Body of pancreas (tissue), 4 donors: ENCODE measurements at regions not wholly inside any gene's neighbourhood (a gene's known extent, or its start where the extent isn't known, plus 50 kb on each side); places are given as distances from the start of the nearest gene placed in this dataset.

Experiments used
- ATAC-seq: fragments of 150-250 bp; one replicate; pipeline ENCODE4 v1.9.1; 2016
- DNase-seq, 4 donors: peaks; one replicate each; pipeline ENCODE4 v3.0.0-alpha.2; 2019
- H3K27ac ChIP-seq, 4 donors: fragments of 200-600 bp; sonication (generic); 1 replicate in 3 of 4; 2 replicates in 1 of 4; pipeline versions ENCODE4 v1.5.1 to v1.6.1; 2016 to 2019; ENCODE audit warnings: mild to moderate bottlenecking in 1 of 4, mixed read lengths in 1 of 4, moderate library complexity in 1 of 4
- H3K27me3 ChIP-seq, 2 donors: fragments of 200-600 bp; sonication (generic); one replicate each; pipeline ENCODE4 v1.6.0; 2016; ENCODE audit warnings: mild to moderate bottlenecking in 1 of 2
- H3K36me3 ChIP-seq, 2 donors: fragments of 200-600 bp; sonication (generic); replicated peaks in 1 of 2; 2 replicates each; pipeline ENCODE4 v1.5.1; 2016; ENCODE audit warnings: low read depth in 2 of 2; ENCODE audit not compliant: insufficient read depth in 1 of 2
- H3K4me1 ChIP-seq: fragments of 200-600 bp; sonication (generic); one replicate; pipeline ENCODE4 v1.6.0; 2016
- H3K4me3 ChIP-seq, 2 donors: fragments of 200-600 bp; sonication (generic); 1 replicate in 1 of 2; 2 replicates in 1 of 2; pipeline ENCODE4 v1.5.1; 2016 to 2019
- H3K9me3 ChIP-seq, 3 donors: fragments of 200-600 bp; sonication (generic); 1 replicate in 2 of 3; 2 replicates in 1 of 3; pipeline ENCODE4 v1.5.1; 2016
- POLR2A ChIP-seq, 3 donors: fragments of 450-650 bp; IDR thresholded peaks; one replicate each; pipeline ENCODE4 v1.6.1; 2016; ENCODE audit warnings: antibody characterized with exemption in 3 of 3, mild to moderate bottlenecking in 2 of 3
- WGBS, 2 donors: methylation state at CpG; one replicate each; pipeline ENCODE4 v1.1.5; 2017; 5-methylcytosine and 5-hydroxymethylcytosine counted together
- intact Hi-C: fragments of 100-400 bp; cut with DNase I; formaldehyde crosslinking; loops from one replicate; pipeline ENCODE4 v1.15.1; 2023
- TF ChIP-seq, protein P1 (sequence below), 7 experiments: fragments of 450-650 bp in 4 of 7; fragments of 200-600 bp in 3 of 7; sonication (generic) in 3 of 7; IDR thresholded peaks; one replicate each; pipeline ENCODE4 v1.5.1; 2016 to 2019; ENCODE audit warnings: antibody characterized with exemption in 7 of 7

DNA sequence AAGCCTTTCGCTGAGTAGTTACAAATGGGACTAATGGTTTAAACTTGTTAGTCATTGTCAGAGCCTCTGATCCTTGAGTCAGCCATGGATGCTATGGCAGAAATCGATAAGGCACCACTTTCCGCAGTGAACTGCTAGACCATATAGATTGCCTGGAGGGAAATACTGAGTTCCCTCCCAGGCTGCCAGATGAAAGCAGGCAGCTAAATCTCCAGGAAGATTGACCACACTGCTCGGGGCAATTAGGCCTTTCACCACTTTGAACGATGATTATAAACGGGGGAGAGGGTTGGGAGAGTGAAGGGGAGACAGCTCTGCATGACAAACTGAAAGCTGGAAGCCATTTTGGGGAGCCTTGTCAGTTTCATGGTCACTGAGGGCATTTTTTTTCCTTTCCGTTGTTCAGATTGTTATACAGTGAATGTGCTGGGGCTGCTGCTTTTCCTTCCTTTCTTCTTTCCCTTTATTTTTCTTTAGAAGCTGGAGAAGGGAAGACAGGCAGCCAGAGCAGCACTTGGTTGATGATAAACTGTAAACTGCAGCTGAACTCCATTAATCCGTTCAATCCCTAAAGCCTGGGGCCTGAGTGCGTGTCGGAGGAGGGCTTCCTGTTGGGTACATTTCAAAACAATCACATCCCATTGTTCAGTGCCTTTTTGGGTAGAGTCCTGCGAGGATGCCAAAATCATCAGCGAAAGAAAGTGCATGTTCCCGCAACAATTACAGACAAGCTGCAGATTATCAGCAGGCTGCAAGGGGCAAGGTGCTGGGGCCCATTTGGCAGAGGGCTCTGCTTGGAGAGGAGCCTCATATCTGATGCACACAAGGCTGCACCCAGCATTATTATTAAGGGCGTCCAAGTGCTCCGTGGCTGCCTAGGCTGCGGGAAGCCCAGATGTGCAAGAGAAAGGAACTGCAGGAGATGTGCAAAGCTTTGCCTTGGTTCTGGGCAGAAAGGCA is 308.4 kb downstream of the PSAT1 start:
- no peak overlapping the region for H3K4me3 ChIP-seq
- DNase-seq: no peak
- intact Hi-C loops: no loop called here
- H3K9me3 ChIP-seq: no peaks in the 10 kb centered on the region
- H3K27ac ChIP-seq: no peak overlapping the region
- H3K4me1 ChIP-seq: peaks cover 10% of the 10 kb centered on the region
- TF ChIP-seq, protein P1, sequence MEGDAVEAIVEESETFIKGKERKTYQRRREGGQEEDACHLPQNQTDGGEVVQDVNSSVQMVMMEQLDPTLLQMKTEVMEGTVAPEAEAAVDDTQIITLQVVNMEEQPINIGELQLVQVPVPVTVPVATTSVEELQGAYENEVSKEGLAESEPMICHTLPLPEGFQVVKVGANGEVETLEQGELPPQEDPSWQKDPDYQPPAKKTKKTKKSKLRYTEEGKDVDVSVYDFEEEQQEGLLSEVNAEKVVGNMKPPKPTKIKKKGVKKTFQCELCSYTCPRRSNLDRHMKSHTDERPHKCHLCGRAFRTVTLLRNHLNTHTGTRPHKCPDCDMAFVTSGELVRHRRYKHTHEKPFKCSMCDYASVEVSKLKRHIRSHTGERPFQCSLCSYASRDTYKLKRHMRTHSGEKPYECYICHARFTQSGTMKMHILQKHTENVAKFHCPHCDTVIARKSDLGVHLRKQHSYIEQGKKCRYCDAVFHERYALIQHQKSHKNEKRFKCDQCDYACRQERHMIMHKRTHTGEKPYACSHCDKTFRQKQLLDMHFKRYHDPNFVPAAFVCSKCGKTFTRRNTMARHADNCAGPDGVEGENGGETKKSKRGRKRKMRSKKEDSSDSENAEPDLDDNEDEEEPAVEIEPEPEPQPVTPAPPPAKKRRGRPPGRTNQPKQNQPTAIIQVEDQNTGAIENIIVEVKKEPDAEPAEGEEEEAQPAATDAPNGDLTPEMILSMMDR (IDR thresholded peaks at IDR 0.05): no peak
- TF ChIP-seq POLR2A (IDR thresholded peaks at IDR 0.05): no peak
- peaks cover 0 to 26% of the 10 kb centered on the region in 2 donors for H3K27me3 ChIP-seq
- WGBS, 2 donors: 22 to 37% methylated on average over 16 of the region's 16 CpGs
- no peaks in the 10 kb centered on the region for H3K36me3 ChIP-seq
- no peak for ATAC-seq

- DNase-seq (no peak), ATAC-seq (no peak)
- no peak overlapping the region for H3K4me3 ChIP-seq
- peaks cover 10% of the 10 kb centered on the region for H3K4me1 ChIP-seq
- H3K9me3 ChIP-seq: no peaks in the 10 kb centered on the region
- H3K27ac ChIP-seq: no peak overlapping the region
- WGBS, 2 donors: 10 to 19% methylated on average over 5 of the region's 5 CpGs
- H3K36me3 ChIP-seq: no peaks in the 10 kb centered on the region
- TF ChIP-seq POLR2A (IDR thresholded peaks at IDR 0.05): no peak
- TF ChIP-seq, protein P1 (IDR thresholded peaks at IDR 0.05): no peak
- H3K27me3 ChIP-seq: peaks cover 0 to 24% of the 10 kb centered on the region in 2 donors
- intact Hi-C loops: no loop called here
Measured at GRCh38 chr9:78606001-78606379, 309.1 kb downstream of the PSAT1 start.

GRCh38 chr9:78607853-78608252 is 310.9 kb downstream of the PSAT1 start:
- intact Hi-C loops: no loop called here
- H3K36me3 ChIP-seq: no peaks in the 10 kb centered on the region
- DNase-seq (no peak), ATAC-seq (no peak)
- H3K27me3 ChIP-seq: peaks cover 0 to 16% of the 10 kb centered on the region in 2 donors
- H3K9me3 ChIP-seq: no peaks in the 10 kb centered on the region
- WGBS, 2 donors: 76 to 93% methylated on average over 5 of the region's 5 CpGs
- H3K27ac ChIP-seq: no peak overlapping the region
- TF ChIP-seq POLR2A (IDR thresholded peaks at IDR 0.05): no peak
- TF ChIP-seq, protein P1 (IDR thresholded peaks at IDR 0.05): no peak
- no peak overlapping the region for H3K4me3 ChIP-seq
- peaks cover 10% of the 10 kb centered on the region for H3K4me1 ChIP-seq

DNA sequence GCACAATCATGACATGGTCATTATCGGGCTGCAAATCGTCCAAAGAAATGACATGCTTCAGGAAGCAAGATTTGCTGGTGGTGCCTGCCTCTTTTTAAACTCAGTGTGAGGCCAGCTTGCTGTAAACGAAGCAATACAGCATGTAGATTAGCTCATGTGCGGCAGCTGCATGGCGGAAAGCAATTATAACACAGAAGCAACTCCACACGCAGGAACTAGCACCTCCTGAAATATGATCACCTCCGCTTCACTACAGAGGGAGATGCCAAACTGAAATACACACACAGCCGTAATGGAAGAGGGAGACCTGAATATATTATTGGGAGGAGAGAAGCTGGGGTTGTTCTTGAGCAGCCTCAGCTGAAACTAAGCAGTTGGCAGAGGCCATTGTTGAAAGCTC is 312.5 kb downstream of the PSAT1 start:
- WGBS, 2 donors: 79 to 82% methylated on average over 8 of the region's 8 CpGs
- Histone ChIP-seq H3K4me1 (peaks cover 10% of the 10 kb centered on the region), H3K36me3 (no peaks in the 10 kb centered on the region), H3K4me3 (no peak overlapping the region), H3K9me3 (no peaks in the 10 kb centered on the region), H3K27me3 (peaks cover 0 to 16% of the 10 kb centered on the region in 2 donors), H3K27ac (no peak overlapping the region)
- DNase-seq (no peak), ATAC-seq (no peak)
- intact Hi-C loops: no loop called here
- TF ChIP-seq, protein P1 (IDR thresholded peaks at IDR 0.05): no peak
- TF ChIP-seq POLR2A (IDR thresholded peaks at IDR 0.05): no peak
